Astrocyte (in vitro differentiated cells and primary cell): ENCODE measurements at regions not wholly inside any gene's neighbourhood (a gene's known extent, or its start where the extent isn't known, plus 50 kb on each side); places are given as distances from the start of the nearest gene placed in this dataset.
"Not testable (repeated sequence)": the region's sequence is repeated elsewhere in the genome, so short reads cannot be mapped to it uniquely, and the experiment has no call there.

ENCODE experiments used
- DNase-seq: peaks from one replicate; pipeline ENCODE4 v3.0.0-alpha.2; 2010; ENCODE audit warnings: low read depth
- FAIRE-seq: peaks from 2 replicates; lab custom pipeline; 2011; peaks lifted over from hg19 to GRCh38; lab: Jason Lieb, UNC
- H2AFZ ChIP-seq: 2 replicates; pipeline ENCODE4 v1.6.0; 2012; ENCODE audit warnings: low read depth, low read length, inconsistent platforms
- H3K27ac ChIP-seq: 2 replicates; pipeline ENCODE4 v1.5.1; 2011; ENCODE audit warnings: low read depth, low read length, inconsistent platforms
- H3K27me3 ChIP-seq: 2 replicates; pipeline ENCODE4 v1.6.0; 2011; ENCODE audit warnings: low read length, inconsistent platforms; ENCODE audit not compliant: insufficient read depth
- H3K36me3 ChIP-seq: 2 replicates; pipeline ENCODE4 v1.5.1; 2011; ENCODE audit warnings: low read length, inconsistent platforms; ENCODE audit not compliant: insufficient read depth
- H3K4me1 ChIP-seq: 2 replicates; pipeline ENCODE4 v1.5.1; 2011; ENCODE audit warnings: low read length, inconsistent platforms; ENCODE audit not compliant: insufficient read depth
- H3K4me2 ChIP-seq: 2 replicates; pipeline ENCODE4 v1.6.0; 2012; ENCODE audit warnings: low read length, inconsistent platforms
- H3K4me3 ChIP-seq: 2 replicates; pipeline ENCODE4 v1.5.1; 2011; ENCODE audit warnings: low read depth, mild to moderate bottlenecking, low read length, inconsistent platforms; ENCODE audit not compliant: insufficient read depth
- H3K79me2 ChIP-seq: 2 replicates; pipeline ENCODE4 v1.6.0; 2012; ENCODE audit warnings: mild to moderate bottlenecking, low read length, inconsistent platforms; ENCODE audit not compliant: insufficient read depth
- H3K9ac ChIP-seq: 2 replicates; pipeline ENCODE4 v1.6.0; 2012; ENCODE audit warnings: mild to moderate bottlenecking, low read length, inconsistent platforms
- H3K9me3 ChIP-seq: 2 replicates; pipeline ENCODE4 v1.5.1; 2012; ENCODE audit warnings: low read depth, mild to moderate bottlenecking, low read length, inconsistent platforms; ENCODE audit not compliant: insufficient read depth
- H4K20me1 ChIP-seq: 2 replicates; pipeline ENCODE4 v1.6.0; 2012; ENCODE audit warnings: low read length, inconsistent platforms; ENCODE audit not compliant: insufficient read depth
- H3K27ac Mint-ChIP-seq: one replicate; pipeline ENCODE4 v1.8.0; 2021; ENCODE audit warnings: mild to moderate bottlenecking, mixed read lengths; ENCODE audit not compliant: unreplicated experiment
- H3K27me3 Mint-ChIP-seq: one replicate; pipeline ENCODE4 v1.8.0; 2021; ENCODE audit warnings: low read depth, mixed read lengths; ENCODE audit not compliant: unreplicated experiment
- H3K36me3 Mint-ChIP-seq: one replicate; pipeline ENCODE4 v1.8.0; 2021; ENCODE audit warnings: low read depth, mixed read lengths; ENCODE audit not compliant: unreplicated experiment
- H3K4me1 Mint-ChIP-seq: one replicate; pipeline ENCODE4 v1.8.0; 2021; ENCODE audit warnings: low read depth, mixed read lengths; ENCODE audit not compliant: unreplicated experiment
- H3K4me3 Mint-ChIP-seq: one replicate; pipeline ENCODE4 v1.8.0; 2021; ENCODE audit warnings: mild to moderate bottlenecking, moderate library complexity, mixed read lengths; ENCODE audit not compliant: unreplicated experiment
- H3K9me3 Mint-ChIP-seq: one replicate; pipeline ENCODE4 v1.8.0; 2021; ENCODE audit warnings: mild to moderate bottlenecking, mixed read lengths; ENCODE audit not compliant: unreplicated experiment
- CTCF ChIP-seq: IDR thresholded peaks from 2 replicates; pipeline ENCODE4 v1.5.1; 2011; ENCODE audit warnings: low read depth, mild to moderate bottlenecking, inconsistent platforms, low read length, moderate library complexity; ENCODE audit not compliant: insufficient read depth
- EZH2 ChIP-seq: IDR thresholded peaks from 2 replicates; pipeline ENCODE4 v1.6.1; 2012; ENCODE audit warnings: mild to moderate bottlenecking, low read length, inconsistent platforms; ENCODE audit not compliant: insufficient read depth

DNA sequence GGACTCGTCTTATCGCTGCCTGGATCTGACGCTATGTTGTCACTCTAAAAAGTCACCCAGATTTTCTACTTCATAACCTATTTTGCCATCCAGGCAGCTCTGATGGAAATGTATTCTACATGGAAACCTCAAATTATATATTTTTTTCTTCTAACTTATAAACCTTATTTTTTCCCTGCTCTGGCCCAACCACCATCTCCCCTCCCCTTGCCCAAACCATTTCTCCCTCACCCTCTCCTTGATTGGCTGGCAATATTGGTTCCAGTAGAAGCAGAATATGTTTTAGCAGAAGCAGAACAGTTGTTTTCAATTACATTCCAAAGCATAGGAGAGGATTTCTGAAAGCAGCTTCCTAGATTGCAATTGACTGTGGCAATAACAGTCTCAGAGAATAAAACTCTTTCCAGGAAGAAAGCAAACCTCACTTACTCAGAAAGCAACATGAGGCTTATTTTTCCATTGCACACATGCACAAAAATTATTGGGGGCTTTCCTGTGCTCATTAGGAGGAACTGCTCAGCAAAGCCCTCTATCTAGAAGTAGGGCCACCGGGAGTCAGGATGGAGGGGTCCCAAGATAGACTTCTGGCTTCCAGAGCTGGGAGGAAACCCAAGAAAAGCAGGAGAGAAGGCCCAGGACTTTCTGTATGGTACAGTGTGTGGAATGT is 191.8 kb downstream of the ESM1 start:
- Histone ChIP-seq H3K36me3 (no peaks in the 10 kb centered on the region), H3K4me1 (no peaks in the 10 kb centered on the region), H3K4me3 (no peak overlapping the region), H3K4me2 (no peak overlapping the region), H3K9ac (no peak overlapping the region), H3K79me2 (no peaks in the 10 kb centered on the region), H4K20me1 (no peaks in the 10 kb centered on the region), H2AFZ (no peak overlapping the region), H3K27me3 (no peaks in the 10 kb centered on the region), H3K27ac (no peak overlapping the region), H3K9me3 (no peaks in the 10 kb centered on the region)
- H3K9me3 Mint-ChIP-seq, result peaks cover 10% of the 10 kb centered on the region
- H3K4me3 Mint-ChIP-seq, result no peak overlapping the region
- no peak overlapping the region for H3K27ac Mint-ChIP-seq
- FAIRE-seq (no peak), DNase-seq (no peak)
- H3K36me3 Mint-ChIP-seq, result peaks cover 2% of the 10 kb centered on the region
- TF ChIP-seq CTCF (no peak), EZH2 (no peak)
- H3K4me1 Mint-ChIP-seq, result peaks cover 2% of the 10 kb centered on the region
- peaks cover 12% of the 10 kb centered on the region for H3K27me3 Mint-ChIP-seq

- Mint-ChIP-seq H3K36me3 (peaks cover 2% of the 10 kb centered on the region), H3K27ac (peak overlapping the region; percentile 34), H3K4me3 (no peak overlapping the region), H3K9me3 (peaks cover 13% of the 10 kb centered on the region), H3K27me3 (peaks cover 12% of the 10 kb centered on the region), H3K4me1 (peaks cover 2% of the 10 kb centered on the region)
- no peaks in the 10 kb centered on the region for H3K27me3 ChIP-seq
- no peak overlapping the region for H3K9ac ChIP-seq
- no peak overlapping the region for H3K4me2 ChIP-seq
- DNase-seq (peak; percentile 17), FAIRE-seq (no peak)
- H3K79me2 ChIP-seq, result no peaks in the 10 kb centered on the region
- no peaks in the 10 kb centered on the region for H3K9me3 ChIP-seq
- H2AFZ ChIP-seq, result no peak overlapping the region
- no peaks in the 10 kb centered on the region for H4K20me1 ChIP-seq
- H3K36me3 ChIP-seq, result no peaks in the 10 kb centered on the region
- H3K4me3 ChIP-seq, result no peak overlapping the region
- no peak overlapping the region for H3K27ac ChIP-seq
- TF ChIP-seq CTCF, result no peak
- TF ChIP-seq EZH2, result no peak
- no peaks in the 10 kb centered on the region for H3K4me1 ChIP-seq
These were observed 192.6 kb downstream of the ESM1 start for GRCh38 chr5:54792611-54793404.

DNA sequence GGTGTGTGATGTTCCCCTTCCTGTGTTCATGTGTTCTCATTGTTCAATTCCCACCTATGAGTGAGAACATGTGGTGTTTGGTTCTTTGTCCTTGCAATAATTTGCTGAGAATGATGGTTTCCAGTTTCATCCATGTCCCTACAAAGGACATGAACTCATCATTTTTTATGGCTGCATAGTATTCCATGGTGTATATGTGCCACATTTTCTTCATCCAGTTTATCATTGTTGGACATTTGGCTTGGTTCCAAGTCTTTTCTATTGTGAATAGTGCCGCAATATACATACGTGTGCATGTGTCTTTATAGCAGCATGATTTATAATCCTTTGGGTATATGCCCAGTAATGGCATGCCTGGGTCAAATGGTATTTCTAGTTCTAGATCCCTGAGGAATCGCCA is 197.5 kb downstream of the ESM1 start:
- not testable (repeated sequence) for H4K20me1 ChIP-seq, H3K4me3 Mint-ChIP-seq, H3K27ac ChIP-seq, H3K4me3 ChIP-seq, H3K79me2 ChIP-seq, H3K36me3 ChIP-seq, H3K36me3 Mint-ChIP-seq, FAIRE-seq, H2AFZ ChIP-seq, H3K4me2 ChIP-seq, DNase-seq, H3K27me3 ChIP-seq, H3K27me3 Mint-ChIP-seq, H3K9me3 ChIP-seq, H3K4me1 ChIP-seq, H3K27ac Mint-ChIP-seq, H3K4me1 Mint-ChIP-seq, H3K9ac ChIP-seq
- H3K9me3 Mint-ChIP-seq, result peaks cover 14% of the 10 kb centered on the region
